Skeletal muscle tissue (tissue), 3 donors: ENCODE measurements at regions not wholly inside any gene's neighbourhood (a gene's known extent, or its start where the extent isn't known, plus 50 kb on each side); places are given as distances from the start of the nearest gene placed in this dataset.

ENCODE experiments used
- H3K27ac ChIP-seq: one replicate; pipeline ENCODE4 v1.7.0; 2013; ENCODE audit warnings: mild to moderate bottlenecking, low read depth, low read length, inconsistent platforms
- H3K27me3 ChIP-seq, 3 donors: one replicate each; pipeline ENCODE4 v1.7.0; 2013; ENCODE audit warnings: low read length in 3 of 3; ENCODE audit not compliant: control insufficient read depth in 3 of 3, insufficient read depth in 3 of 3
- H3K36me3 ChIP-seq, 3 donors: one replicate each; pipeline ENCODE4 v1.7.0; 2013; ENCODE audit warnings: low read length in 3 of 3; ENCODE audit not compliant: control insufficient read depth in 3 of 3, insufficient read depth in 3 of 3
- H3K4me1 ChIP-seq, 3 donors: one replicate each; pipeline ENCODE4 v1.7.0; 2013; ENCODE audit warnings: low read length in 3 of 3, mild to moderate bottlenecking in 3 of 3; ENCODE audit not compliant: control insufficient read depth in 3 of 3, insufficient read depth in 3 of 3
- H3K4me3 ChIP-seq, 3 donors: one replicate each; pipeline ENCODE4 v1.7.0; 2013; ENCODE audit warnings: low read length in 3 of 3
- H3K9ac ChIP-seq, 3 donors: one replicate each; pipeline ENCODE4 v1.7.0; 2013; ENCODE audit warnings: low read length in 3 of 3, mild to moderate bottlenecking in 3 of 3, moderate library complexity in 2 of 3, low read depth in 1 of 3
- H3K9me3 ChIP-seq, 3 donors: one replicate each; pipeline ENCODE4 v1.7.0; 2013; ENCODE audit warnings: low read length in 3 of 3; ENCODE audit not compliant: control insufficient read depth in 3 of 3
- donor health status: Osteomylitis.

DNA sequence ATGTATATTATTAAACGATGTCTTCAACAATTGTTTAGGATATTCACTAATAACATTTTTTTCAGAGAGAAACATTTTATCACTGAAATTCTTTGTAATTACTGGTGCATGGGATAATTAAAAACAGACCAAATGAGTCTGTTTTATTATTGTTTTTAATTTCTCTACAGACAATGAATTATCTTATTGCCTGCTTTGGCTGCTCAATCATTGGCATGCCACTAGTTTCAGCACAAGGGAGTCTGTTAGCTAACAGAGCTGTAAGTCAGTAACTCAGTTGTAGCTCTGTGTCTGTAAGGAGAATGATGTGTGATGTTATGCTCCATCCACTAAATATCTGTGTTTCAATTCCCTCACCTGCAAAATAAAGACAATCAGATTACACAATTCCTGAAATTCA, 443.9 kb downstream of the PRR16 start:
- Histone ChIP-seq H3K4me1 (no peaks in the 10 kb centered on the region), H3K27me3 (no peaks in the 10 kb centered on the region), H3K36me3 (no peaks in the 10 kb centered on the region), H3K27ac (no peak overlapping the region), H3K4me3 (no peak overlapping the region), H3K9me3 (no peaks in the 10 kb centered on the region), H3K9ac (no peak overlapping the region)

DNA sequence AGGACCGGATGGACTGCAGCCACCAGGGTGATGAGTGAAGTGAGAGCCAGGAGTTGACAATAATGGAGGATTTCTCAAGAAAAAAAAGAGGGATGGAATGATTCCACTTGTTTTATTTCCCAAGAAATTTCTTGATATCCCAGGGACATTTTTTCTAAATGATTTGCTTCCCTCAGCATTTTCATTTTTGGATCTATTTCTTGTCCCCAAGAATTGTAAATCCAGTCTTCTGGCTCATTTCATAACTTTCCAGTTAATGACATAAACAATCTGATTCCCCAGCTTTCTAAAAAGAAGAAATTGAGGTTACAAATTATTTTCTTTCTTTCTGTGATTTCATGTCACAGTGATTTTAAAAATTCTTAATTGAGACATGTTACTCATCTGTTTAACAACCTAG, 446.5 kb downstream of the PRR16 start:
- Histone ChIP-seq H3K4me1 (no peaks in the 10 kb centered on the region), H3K4me3 (no peak overlapping the region), H3K27me3 (no peaks in the 10 kb centered on the region), H3K9ac (no peak overlapping the region), H3K27ac (no peak overlapping the region), H3K36me3 (no peaks in the 10 kb centered on the region), H3K9me3 (no peaks in the 10 kb centered on the region)

DNA sequence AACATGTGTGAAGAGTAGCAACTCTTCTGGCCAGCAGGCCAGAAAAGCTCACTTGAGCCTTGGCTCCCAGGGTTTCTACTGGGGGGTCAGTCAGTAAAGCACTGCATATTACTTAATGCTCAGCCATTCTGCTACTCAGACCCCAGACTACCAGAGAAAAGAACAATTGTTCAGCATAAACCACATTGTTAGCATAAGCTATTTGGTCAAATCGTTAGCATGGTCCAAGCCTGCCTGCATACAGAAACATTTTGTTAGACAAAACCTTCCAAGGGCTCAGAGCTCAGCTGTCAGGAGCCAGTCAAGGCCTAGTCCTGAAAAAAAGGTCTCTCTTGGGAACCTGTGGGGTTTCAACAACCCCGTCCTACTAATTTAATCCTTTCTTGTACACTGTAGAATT, 449.3 kb downstream of the PRR16 start:
- no peak overlapping the region for H3K4me3 ChIP-seq
- H3K9ac ChIP-seq: no peak overlapping the region
- H3K27ac ChIP-seq: no peak overlapping the region
- no peaks in the 10 kb centered on the region for H3K4me1 ChIP-seq
- H3K9me3 ChIP-seq: no peaks in the 10 kb centered on the region
- H3K27me3 ChIP-seq: no peaks in the 10 kb centered on the region
- no peaks in the 10 kb centered on the region for H3K36me3 ChIP-seq

DNA sequence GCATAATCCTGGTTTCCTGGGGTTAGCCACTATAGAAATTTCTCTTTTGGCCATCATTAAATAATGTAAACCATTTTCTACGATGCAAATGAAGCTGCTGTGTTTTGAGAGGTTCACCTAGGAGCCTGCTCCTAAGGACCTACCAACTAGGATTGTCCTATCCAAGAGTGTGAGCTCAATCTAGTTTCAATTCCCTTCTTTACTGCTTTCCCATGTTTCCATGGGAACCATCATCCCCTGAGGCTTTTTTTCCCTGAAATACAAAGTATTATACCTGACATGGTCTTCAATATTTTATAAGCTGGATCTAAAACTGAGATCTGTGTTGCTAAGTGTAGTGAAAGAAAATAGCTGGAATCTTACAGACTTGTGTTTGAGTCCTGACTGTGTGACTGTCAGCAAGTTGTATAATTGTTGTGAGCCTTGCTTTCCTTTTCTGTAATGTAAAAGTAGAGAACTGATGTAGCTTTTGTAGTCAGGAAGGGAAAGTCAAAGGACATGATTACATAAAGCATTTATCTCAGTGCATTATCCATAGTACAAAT, 453.2 kb downstream of the PRR16 start:
- H3K4me3 ChIP-seq: no peak overlapping the region
- H3K9me3 ChIP-seq: no peaks in the 10 kb centered on the region
- no peaks in the 10 kb centered on the region for H3K36me3 ChIP-seq
- no peaks in the 10 kb centered on the region for H3K4me1 ChIP-seq
- no peak overlapping the region for H3K9ac ChIP-seq
- H3K27ac ChIP-seq: no peak overlapping the region
- no peaks in the 10 kb centered on the region for H3K27me3 ChIP-seq

DNA sequence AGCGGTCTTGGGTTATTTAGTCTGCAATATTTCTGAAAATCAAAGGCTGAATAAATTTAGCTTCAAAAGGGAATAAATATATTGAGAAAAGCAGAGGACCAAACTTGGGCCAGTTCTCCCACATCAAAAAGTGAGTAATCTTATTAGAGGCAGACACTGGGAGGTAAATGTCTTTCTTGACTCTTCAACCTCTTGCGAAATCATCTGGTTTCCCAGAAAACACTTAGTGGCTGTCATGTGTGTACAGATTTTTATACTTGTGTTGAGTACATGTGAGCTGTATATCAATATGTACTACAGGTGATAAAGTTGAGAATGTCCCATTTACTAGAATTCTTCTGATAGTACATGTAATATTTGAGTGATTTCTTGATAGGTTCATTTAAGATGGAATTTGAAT, 454.9 kb downstream of the PRR16 start:
- no peak overlapping the region for H3K9ac ChIP-seq
- H3K4me3 ChIP-seq: no peak overlapping the region
- H3K27me3 ChIP-seq: no peaks in the 10 kb centered on the region
- H3K36me3 ChIP-seq: no peaks in the 10 kb centered on the region
- H3K4me1 ChIP-seq: no peaks in the 10 kb centered on the region
- no peaks in the 10 kb centered on the region for H3K9me3 ChIP-seq
- no peak overlapping the region for H3K27ac ChIP-seq

DNA sequence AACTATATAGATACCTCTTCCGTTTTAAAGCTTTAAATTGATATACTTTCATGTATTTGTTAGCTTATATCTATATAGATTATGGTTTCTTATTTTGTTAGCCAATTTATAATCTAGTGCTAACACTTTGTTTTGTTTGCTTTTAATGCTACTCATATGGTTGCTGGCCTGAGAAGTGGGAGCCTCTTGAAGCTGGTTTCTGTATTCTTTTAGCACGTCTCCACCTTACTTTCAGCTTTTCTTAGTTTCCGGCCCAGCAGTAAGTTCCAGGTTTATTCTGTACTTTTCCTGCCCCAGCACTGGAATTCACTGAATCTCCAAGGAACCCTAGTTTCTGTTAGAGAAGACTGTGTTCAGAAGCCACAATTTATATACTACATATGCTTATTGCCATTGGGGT, 458.9 kb downstream of the PRR16 start:
- H3K27ac ChIP-seq: no peak overlapping the region
- no peak overlapping the region for H3K9ac ChIP-seq
- no peaks in the 10 kb centered on the region for H3K9me3 ChIP-seq
- H3K36me3 ChIP-seq: no peaks in the 10 kb centered on the region
- H3K27me3 ChIP-seq: no peaks in the 10 kb centered on the region
- no peaks in the 10 kb centered on the region for H3K4me1 ChIP-seq
- H3K4me3 ChIP-seq: no peak overlapping the region

DNA sequence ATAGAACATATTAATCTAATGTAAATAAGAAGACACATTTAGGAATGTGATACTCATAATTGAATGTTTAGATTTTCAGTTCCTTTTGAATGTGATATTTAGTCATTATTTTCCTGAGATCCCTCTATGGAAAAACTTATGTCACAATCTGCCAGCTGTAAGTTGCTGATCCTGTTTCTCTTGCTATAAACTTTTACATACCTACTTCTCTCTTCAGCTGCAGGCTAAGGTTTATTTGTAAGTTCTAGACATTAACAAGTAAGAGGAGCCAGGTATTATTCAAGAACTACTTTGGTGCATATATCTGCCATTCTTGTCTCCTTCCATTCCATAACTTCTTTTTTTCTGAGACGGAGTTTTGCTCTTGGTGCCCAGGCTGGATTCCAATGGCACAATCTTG, 462.4 kb downstream of the PRR16 start:
- Histone ChIP-seq H3K4me3 (no peak overlapping the region), H3K4me1 (no peaks in the 10 kb centered on the region), H3K36me3 (no peaks in the 10 kb centered on the region), H3K27me3 (no peaks in the 10 kb centered on the region), H3K9ac (no peak overlapping the region), H3K9me3 (no peaks in the 10 kb centered on the region), H3K27ac (no peak overlapping the region)

DNA sequence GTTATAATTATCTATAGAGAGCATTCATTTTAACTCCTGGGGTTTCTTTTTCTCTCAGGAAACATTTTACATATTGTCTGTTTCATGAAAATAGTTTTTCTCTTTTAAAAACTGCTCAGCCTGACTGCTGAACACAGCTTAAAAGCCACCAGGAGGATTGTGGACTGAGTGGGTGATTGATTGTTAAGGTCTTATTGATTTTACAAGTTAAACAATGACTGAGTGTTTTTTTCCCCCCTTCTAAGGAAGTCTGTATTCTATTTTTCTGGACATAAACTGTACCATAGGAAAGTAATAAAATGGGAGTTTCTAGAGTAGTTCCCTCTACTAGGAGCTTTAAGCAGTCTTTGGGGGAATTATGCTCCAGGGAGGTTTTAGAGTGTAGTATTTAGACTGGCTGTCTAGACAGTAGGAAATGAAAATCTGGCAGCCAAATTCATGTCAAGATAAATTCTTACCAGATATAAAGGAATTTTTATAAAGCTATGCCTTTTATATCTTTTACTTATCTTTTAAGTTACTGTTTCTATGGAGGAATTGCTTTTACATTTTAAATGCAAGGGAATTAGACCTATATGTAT, 463.9 kb downstream of the PRR16 start:
- Histone ChIP-seq H3K4me1 (no peaks in the 10 kb centered on the region), H3K27ac (no peak overlapping the region), H3K9ac (no peak overlapping the region), H3K27me3 (no peaks in the 10 kb centered on the region), H3K9me3 (no peaks in the 10 kb centered on the region), H3K36me3 (no peaks in the 10 kb centered on the region), H3K4me3 (no peak overlapping the region)

DNA sequence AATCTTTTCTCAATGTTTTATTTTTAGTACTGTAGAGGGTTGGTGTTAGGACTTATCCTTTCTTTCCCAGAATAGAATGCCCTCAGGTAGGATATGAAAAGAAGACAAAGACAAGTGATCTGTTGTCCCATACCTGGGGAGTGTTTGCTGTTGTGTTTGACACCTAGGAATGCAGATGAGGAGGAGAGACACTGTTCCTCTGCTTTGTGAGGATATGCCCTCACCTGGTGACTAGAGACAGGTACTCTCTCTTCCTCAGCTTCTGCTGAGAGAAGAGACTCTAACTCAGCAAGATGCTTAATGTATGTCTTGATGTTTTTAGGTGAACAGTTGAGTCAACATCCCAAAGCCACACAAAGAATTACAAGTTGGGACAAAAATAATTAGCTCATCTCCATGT, 468.4 kb downstream of the PRR16 start:
- Histone ChIP-seq H3K27ac (no peak overlapping the region), H3K4me3 (no peak overlapping the region), H3K27me3 (no peaks in the 10 kb centered on the region), H3K4me1 (no peaks in the 10 kb centered on the region), H3K9me3 (no peaks in the 10 kb centered on the region), H3K9ac (no peak overlapping the region), H3K36me3 (no peaks in the 10 kb centered on the region)

DNA sequence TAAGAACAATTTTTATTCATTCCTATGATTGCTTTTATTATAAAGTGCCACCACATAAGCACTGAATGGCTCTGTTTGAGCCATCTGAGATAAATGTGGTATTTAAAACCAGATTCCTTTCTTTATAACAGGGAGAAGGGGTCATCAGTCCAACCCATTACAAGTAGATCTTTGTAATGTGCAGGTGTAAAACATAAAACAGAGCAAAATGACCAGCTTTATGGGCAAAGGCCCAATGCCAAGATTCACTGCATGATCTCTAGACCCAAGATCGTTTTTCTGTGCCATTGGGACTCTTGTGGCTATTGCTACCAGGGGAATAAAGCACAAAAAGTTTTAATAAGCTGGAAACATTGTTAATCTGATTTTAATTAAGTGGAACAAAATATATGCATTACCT, 469.9 kb downstream of the PRR16 start:
- Histone ChIP-seq H3K36me3 (no peaks in the 10 kb centered on the region), H3K27me3 (no peaks in the 10 kb centered on the region), H3K9me3 (no peaks in the 10 kb centered on the region), H3K27ac (no peak overlapping the region), H3K9ac (no peak overlapping the region), H3K4me1 (no peaks in the 10 kb centered on the region), H3K4me3 (no peak overlapping the region)

DNA sequence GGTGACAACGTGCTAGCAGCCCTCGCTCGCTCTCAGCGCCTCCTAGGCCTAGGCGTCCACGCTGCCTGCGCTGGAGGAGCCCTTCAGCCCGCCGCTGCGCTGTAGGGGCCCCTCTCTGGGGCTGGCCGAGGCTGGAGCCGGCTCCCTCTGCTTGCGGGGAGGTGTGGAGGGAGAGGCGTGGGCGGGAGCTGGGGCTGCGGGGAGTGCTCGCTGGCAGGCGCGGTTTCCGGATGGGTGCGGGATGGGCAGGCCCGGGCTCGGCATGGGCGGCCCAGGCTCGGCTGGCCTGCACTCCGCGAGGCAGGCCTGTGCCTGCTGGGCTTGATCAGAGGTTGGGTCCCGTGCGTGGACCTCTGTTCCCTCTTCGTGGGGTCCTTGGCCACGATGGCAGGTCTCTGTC, 472.6 kb downstream of the PRR16 start:
- H3K27ac ChIP-seq: no peak overlapping the region
- H3K27me3 ChIP-seq: no peaks in the 10 kb centered on the region
- H3K9ac ChIP-seq: no peak overlapping the region
- H3K9me3 ChIP-seq: no peaks in the 10 kb centered on the region
- H3K36me3 ChIP-seq: no peaks in the 10 kb centered on the region
- no peak overlapping the region for H3K4me3 ChIP-seq
- no peaks in the 10 kb centered on the region for H3K4me1 ChIP-seq
